Mucosa of rectum (tissue), 2 donors: ENCODE measurements at regions not wholly inside any gene's neighbourhood (a gene's known extent, or its start where the extent isn't known, plus 50 kb on each side); places are given as distances from the start of the nearest gene placed in this dataset.

Experiments
- H3K27ac ChIP-seq, 2 donors: one replicate each; pipeline ENCODE4 v1.7.0; 2013; ENCODE audit warnings: inconsistent platforms in 2 of 2, low read depth in 2 of 2, low read length in 2 of 2
- H3K27me3 ChIP-seq, 2 donors: one replicate each; pipeline ENCODE4 v1.7.0; 2013; ENCODE audit warnings: low read length in 2 of 2; ENCODE audit not compliant: control insufficient read depth in 2 of 2, insufficient read depth in 2 of 2
- H3K36me3 ChIP-seq, 2 donors: one replicate each; pipeline ENCODE4 v1.7.0; 2013; ENCODE audit warnings: low read length in 2 of 2; ENCODE audit not compliant: control insufficient read depth in 2 of 2, insufficient read depth in 2 of 2
- H3K4me1 ChIP-seq, 2 donors: one replicate each; pipeline ENCODE4 v1.7.0; 2013; ENCODE audit warnings: low read length in 2 of 2, mild to moderate bottlenecking in 1 of 2; ENCODE audit not compliant: control insufficient read depth in 2 of 2, insufficient read depth in 2 of 2
- H3K4me3 ChIP-seq, 2 donors: one replicate each; pipeline ENCODE4 v1.7.0; 2013; ENCODE audit warnings: low read length in 2 of 2
- H3K9ac ChIP-seq, 2 donors: one replicate each; pipeline ENCODE4 v1.7.0; 2013; ENCODE audit warnings: low read length in 2 of 2, low read depth in 1 of 2, mild to moderate bottlenecking in 1 of 2
- H3K9me3 ChIP-seq, 2 donors: one replicate each; pipeline ENCODE4 v1.7.0; 2013; ENCODE audit warnings: low read length in 2 of 2; ENCODE audit not compliant: control insufficient read depth in 2 of 2
- donor health status: healthy.
- donor health status: Normal muscosa, but diverticular disease.

DNA sequence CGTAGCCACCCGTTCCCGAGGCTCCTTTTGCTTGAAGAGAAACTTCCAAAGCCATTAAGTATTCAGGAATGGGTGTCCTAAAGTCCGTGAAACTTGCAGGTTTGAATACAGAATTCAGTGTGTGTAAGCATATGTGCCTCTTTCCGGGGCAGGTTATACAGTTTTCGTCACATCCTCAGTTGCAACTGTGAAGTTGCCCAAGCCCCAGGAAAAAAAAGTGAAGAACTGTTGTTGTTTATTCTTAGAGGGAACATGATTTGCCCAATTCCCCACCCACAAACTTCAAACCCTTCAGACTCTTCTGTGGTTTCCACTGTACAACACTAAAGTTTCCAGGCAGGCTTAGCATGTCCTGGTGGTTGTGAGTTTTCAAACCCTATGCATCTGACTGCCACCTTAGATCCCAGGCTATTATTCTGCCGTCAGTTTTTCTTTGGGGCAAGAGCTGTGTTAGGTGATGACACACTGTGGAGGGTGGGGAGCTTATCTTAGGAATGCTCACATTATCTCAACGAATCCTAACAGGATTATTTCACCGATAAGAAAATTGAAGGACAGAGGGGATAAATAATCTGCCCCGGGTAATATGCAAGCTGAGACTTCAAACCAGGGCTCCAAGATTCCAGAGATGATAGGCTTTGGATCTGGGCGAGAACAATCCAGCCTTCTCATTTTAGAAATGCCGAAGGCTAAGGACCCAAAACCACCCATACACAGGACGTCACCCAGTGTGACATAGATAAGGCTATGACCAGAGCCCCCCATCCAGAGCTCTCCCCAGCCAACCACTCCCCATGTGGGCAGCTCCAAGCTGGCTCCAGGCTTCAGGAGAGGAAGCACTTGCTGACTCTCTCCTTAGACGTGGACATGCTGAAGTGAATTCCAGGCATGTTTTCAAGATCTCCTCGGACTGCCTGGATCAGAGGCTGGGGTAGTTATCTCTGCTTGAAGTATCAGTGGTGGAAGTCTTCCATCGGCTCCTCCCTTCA, 81.7 kb upstream of the AFDN start:
- no peak overlapping the region for H3K9ac ChIP-seq
- no peaks in the 10 kb centered on the region for H3K36me3 ChIP-seq
- H3K4me3 ChIP-seq, result no peak overlapping the region
- H3K27ac ChIP-seq, result no peak overlapping the region
- H3K27me3 ChIP-seq, result no peaks in the 10 kb centered on the region
- no peaks in the 10 kb centered on the region for H3K4me1 ChIP-seq
- H3K9me3 ChIP-seq, result no peaks in the 10 kb centered on the region

DNA sequence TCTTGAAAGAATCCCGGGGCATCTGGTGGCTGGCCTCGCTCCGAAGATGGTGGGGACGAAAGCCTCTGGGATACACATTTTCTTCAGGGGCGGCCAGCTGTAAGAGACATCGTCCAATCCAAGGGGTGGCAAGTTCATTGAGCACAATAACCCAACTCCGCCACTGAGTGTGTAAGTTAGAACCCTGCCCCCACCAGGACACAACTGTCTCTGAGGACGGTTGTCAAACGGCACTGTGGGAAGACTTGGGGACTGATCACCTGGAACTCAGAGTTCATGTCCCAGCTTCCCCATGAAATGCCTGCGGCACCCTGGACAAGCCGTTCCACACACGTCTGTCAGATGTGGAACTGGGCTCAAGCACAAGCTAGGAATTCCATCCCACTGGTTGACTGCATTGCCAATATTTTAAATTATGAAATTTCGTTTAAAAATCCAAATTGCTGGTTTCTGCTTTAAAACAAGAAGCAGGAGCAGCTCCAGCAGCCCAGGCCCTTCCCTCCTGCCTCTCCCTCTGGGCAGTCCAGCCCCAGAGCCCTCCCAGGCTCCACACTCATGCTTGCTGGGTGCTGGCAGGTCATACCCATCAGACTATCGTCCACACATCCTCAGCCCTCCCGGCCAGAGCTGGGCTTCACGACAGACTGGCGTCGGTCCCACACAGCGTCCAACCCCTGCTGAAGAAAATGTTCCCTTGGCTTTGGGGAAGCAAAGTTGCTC, 80.9 kb upstream of the AFDN start:
- Histone ChIP-seq H3K4me3 (no peak overlapping the region), H3K4me1 (peaks cover 0 to 1% of the 10 kb centered on the region in 2 donors), H3K27me3 (no peaks in the 10 kb centered on the region), H3K9ac (no peak overlapping the region), H3K9me3 (no peaks in the 10 kb centered on the region), H3K27ac (no peak overlapping the region), H3K36me3 (no peaks in the 10 kb centered on the region)

DNA sequence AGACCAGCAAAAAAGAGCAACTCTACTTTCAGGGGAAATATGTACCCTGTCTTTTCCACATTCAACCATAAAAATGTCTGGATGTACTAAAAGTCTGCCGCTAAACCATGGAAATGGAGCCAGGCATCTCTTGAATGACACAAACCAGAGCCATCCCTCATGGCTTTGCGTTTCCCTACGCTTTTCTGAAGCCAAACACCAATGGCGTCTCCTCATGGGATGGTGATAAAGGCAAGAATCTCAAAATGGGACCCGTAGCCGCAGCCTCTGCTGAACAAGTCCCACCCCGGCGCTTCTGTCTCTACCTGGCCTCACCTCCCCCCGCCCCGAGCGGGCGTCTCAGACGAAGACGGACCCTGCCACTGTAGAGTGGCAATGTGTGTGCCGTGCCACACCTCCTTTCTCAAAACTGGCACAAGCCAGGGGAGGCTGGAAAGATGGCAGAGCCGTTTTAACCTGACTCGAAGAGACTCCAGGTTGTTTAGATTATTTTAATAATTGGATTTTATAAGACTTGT, 80.3 kb upstream of the AFDN start:
- no peak overlapping the region for H3K27ac ChIP-seq
- no peaks in the 10 kb centered on the region for H3K9me3 ChIP-seq
- H3K4me3 ChIP-seq, result no peak overlapping the region
- no peaks in the 10 kb centered on the region for H3K36me3 ChIP-seq
- no peak overlapping the region for H3K9ac ChIP-seq
- H3K4me1 ChIP-seq, result peaks cover 5 to 7% of the 10 kb centered on the region in 2 donors
- no peaks in the 10 kb centered on the region for H3K27me3 ChIP-seq

DNA sequence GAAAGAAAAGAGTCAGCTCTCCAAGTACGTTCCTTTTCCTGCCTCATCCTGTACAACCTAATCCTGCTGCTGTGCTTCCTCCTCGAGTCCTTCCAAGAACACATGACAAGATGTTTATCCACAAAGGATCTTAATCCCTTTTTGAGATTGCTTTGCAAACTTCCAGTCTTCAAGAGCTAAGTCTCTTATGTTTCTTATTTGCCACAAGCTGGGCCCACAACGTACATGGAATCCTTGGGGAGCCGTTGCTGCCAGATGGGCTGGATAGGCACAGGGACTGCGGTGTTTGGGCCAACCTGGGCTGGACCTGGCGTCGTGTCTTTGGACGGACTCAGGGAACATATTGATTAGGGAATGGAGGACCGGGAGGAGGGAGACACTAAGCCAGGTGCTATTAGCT, 79.7 kb upstream of the AFDN start:
- no peaks in the 10 kb centered on the region for H3K27me3 ChIP-seq

DNA sequence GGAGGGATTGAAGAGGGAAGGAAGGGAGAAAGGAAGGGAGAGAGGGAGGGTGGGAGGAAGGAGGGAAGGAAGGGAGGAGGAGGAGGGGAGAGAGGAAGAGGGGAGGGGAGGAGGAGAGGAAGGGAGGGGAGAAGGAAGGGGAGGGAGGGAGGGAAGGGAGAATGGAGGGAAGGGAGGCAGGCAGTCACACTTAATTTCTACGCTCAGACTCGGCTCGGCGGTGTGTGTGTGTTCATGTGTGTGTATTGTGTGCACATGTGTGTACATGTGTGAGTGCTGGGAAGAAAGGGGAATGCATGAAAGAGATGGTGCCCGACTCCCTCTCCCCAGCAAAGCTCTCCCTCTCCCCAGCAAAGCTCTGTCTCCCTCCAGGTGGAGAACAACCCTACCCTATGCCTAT, 79.1 kb upstream of the AFDN start:
- no peaks in the 10 kb centered on the region for H3K27me3 ChIP-seq
- H3K9ac ChIP-seq, result no peak overlapping the region
- H3K4me1 ChIP-seq, result peaks cover 9 to 11% of the 10 kb centered on the region in 2 donors
- H3K9me3 ChIP-seq, result no peaks in the 10 kb centered on the region
- H3K36me3 ChIP-seq, result no peaks in the 10 kb centered on the region
- no peak overlapping the region for H3K27ac ChIP-seq
- H3K4me3 ChIP-seq, result no peak overlapping the region

More for the DNA sequence above, 79.7 kb upstream of the AFDN start:
- Histone ChIP-seq H3K9ac (no peak overlapping the region), H3K4me1 (peaks cover 9 to 11% of the 10 kb centered on the region in 2 donors), H3K4me3 (no peak overlapping the region), H3K9me3 (no peaks in the 10 kb centered on the region), H3K36me3 (no peaks in the 10 kb centered on the region), H3K27ac (no peak overlapping the region)

DNA sequence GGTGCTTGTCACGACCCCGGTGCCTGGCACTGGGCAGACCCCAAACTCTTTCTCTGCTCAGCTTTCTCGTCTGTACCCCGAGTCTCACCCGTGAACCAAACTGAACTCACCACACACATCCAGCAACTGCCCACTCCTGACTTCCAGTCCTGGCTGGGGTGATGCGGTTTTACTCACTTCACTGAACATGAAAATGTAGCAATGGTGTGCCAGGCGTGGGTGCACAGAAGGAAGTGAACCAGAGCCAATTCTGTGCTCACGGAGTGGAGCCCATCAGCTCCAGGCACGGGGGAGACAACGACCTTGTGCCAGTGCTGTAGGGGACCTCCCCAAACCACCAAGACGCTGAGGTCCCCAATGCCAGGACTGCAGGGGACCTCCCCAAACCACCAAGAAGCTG, 78.7 kb upstream of the AFDN start:
- no peaks in the 10 kb centered on the region for H3K9me3 ChIP-seq
- H3K4me3 ChIP-seq, result no peak overlapping the region
- H3K27ac ChIP-seq, result no peak overlapping the region
- H3K36me3 ChIP-seq, result no peaks in the 10 kb centered on the region
- H3K4me1 ChIP-seq, result peaks cover 9 to 11% of the 10 kb centered on the region in 2 donors
- H3K9ac ChIP-seq, result no peak overlapping the region
- no peaks in the 10 kb centered on the region for H3K27me3 ChIP-seq

DNA sequence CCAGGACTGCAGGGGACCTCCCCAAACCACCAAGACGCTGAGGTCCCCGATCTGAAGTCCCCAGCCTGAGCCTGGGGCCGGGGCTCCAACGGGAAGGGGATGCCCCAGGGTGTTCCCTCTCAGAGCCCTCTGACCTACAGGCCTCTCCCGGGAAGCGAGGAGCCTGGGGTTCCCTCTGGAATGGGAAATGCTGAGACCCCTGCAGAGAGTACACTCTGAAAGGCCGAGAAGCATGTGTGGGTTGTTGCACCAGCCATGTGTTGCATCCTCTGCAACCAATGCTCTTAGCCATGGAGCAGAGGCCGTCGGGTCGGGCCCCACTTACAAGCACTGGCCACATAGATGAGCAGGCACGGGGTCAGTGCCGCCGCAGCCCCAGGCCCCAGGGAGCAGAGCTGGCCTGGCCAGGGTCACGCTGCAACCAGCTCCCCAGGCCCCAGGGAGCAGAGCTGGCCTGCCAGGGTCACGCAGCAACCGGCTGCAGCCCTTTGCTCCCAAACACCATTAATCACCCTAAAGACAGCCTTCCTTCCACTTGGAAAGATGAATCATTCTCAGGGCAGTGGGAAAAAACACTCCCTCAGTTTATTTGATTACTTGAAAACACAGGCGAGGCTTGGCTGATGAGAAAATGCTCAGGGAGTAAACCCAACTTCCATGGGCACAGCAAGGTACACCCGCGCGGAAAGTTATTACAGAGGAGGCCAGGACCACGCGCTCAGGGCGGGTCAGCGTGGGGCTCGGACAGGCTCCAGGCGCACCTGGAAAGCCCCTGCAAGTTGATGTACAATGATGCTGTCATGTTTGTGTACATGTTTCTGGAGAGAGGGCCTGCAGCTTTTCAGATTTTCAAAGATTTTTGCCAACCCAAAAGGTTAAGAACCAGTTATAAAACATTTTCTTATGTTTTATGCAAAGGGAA, 78.0 kb upstream of the AFDN start:
- Histone ChIP-seq H3K27ac (no peak overlapping the region), H3K4me3 (no peak overlapping the region), H3K9me3 (no peaks in the 10 kb centered on the region), H3K36me3 (no peaks in the 10 kb centered on the region), H3K9ac (no peak overlapping the region), H3K27me3 (no peaks in the 10 kb centered on the region), H3K4me1 (peaks cover 9 to 11% of the 10 kb centered on the region in 2 donors)

DNA sequence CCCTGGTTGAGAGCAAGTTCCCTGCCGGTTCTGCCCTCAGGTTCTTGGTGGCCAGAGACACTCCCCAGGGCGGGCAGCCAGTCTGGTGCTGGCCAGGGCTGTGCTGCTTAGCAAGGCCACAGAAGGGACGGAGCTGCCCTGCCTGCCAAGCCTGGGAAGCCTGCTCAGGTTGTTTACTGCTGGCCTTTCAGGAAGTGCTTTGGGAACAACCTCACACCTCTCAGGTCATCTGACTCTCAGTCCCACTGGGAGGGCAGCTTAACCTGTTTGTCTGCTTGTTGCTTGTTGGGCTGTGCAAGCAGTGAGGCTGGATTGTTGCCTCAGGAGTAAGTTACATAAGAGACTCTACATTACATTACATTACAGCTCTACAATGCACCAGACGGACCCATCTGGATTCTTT, 75.8 kb upstream of the AFDN start:
- H3K4me1 ChIP-seq, result peaks cover 9 to 11% of the 10 kb centered on the region in 2 donors
- peak overlapping the region in 1 of 2 donors; percentile 53 for H3K9ac ChIP-seq
- no peaks in the 10 kb centered on the region for H3K36me3 ChIP-seq
- no peaks in the 10 kb centered on the region for H3K27me3 ChIP-seq
- H3K4me3 ChIP-seq, result peak overlapping the region in 1 of 2 donors; percentile 20
- H3K9me3 ChIP-seq, result no peaks in the 10 kb centered on the region
- H3K27ac ChIP-seq, result peak overlapping the region in 1 of 2 donors; percentile 52

DNA sequence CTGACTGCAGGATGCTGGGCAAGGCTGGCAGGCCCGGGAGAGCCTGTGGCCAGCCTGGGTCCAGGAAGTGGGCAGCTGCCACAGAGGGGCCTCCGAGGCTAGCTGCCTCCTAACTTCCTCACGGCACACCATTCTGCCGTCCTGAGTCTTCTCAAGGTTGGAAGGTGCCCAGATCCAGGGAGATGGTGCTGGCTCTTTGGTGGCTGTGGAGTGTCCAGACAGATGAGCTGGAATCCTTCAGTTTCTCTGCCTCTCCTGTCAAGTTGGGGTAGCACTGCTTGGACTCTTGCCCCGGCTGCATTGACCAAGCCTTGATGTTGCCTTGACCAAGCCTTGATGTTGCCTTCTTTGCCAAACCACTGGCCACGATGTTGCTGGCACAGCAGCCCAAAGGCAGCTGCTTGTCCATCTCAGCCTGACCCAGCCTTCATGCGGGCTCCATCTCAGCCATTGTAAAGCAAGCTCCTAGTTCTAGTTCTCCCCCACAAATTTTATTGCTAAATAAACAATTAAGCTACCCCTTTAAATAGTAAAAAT, 75.1 kb upstream of the AFDN start:
- Histone ChIP-seq H3K27ac (peak overlapping the region in 1 of 2 donors; percentile 48), H3K4me1 (peaks cover 9 to 11% of the 10 kb centered on the region in 2 donors), H3K27me3 (no peaks in the 10 kb centered on the region), H3K9me3 (no peaks in the 10 kb centered on the region), H3K4me3 (peak overlapping the region in 1 of 2 donors; percentile 20), H3K9ac (peak overlapping the region in 1 of 2 donors; percentile 53), H3K36me3 (no peaks in the 10 kb centered on the region)
